Natural killer cell treated with Interleukin-12 subunit alpha and Interleukin-12 subunit beta and Interleukin-15 and Interleukin-18, amount 100 ng/mL, for 72 hours (primary cell): ENCODE measurements at regions not wholly inside any gene's neighbourhood (a gene's known extent, or its start where the extent isn't known, plus 50 kb on each side); places are given as distances from the start of the nearest gene placed in this dataset.
A peak's percentile ranks its signal among the peaks of the same experiment; 100 is the strongest.

ENCODE experiments used
- ATAC-seq, 2 donors: fragments of 150-1000 bp; cut with Tn5 transposase in 1 of 2; sonication (Bioruptor Pico), chemical (Tn5 transposase) in 1 of 2; 2 replicates each; pipeline ENCODE4 v1.10.0; 2021
- DNase-seq: peaks from one replicate; pipeline ENCODE4 v3.0.0; 2022; ENCODE audit warnings: low spot score
- H3K27ac Mint-ChIP-seq, 2 donors: 1 replicate in 1 of 2; 2 replicates in 1 of 2; pipeline ENCODE4 v1.8.0; 2022; ENCODE audit warnings: mixed read lengths in 2 of 2, mild to moderate bottlenecking in 1 of 2, moderate library complexity in 1 of 2
- H3K27me3 Mint-ChIP-seq, 2 donors: 1 replicate in 1 of 2; 2 replicates in 1 of 2; pipeline ENCODE4 v1.8.0; 2022; ENCODE audit warnings: mixed read lengths in 2 of 2
- H3K36me3 Mint-ChIP-seq: one replicate; pipeline ENCODE4 v1.8.0; 2022; ENCODE audit warnings: mixed read lengths
- H3K4me1 Mint-ChIP-seq, 2 donors: 1 replicate in 1 of 2; 2 replicates in 1 of 2; pipeline ENCODE4 v1.8.0; 2022; ENCODE audit warnings: low read depth in 2 of 2, mixed read lengths in 2 of 2, mild to moderate bottlenecking in 1 of 2
- H3K4me3 Mint-ChIP-seq: one replicate; pipeline ENCODE4 v1.8.0; 2022; ENCODE audit warnings: mixed read lengths
- H3K9me3 Mint-ChIP-seq: 2 replicates; pipeline ENCODE4 v1.8.0; 2022; ENCODE audit warnings: mixed read lengths

DNA sequence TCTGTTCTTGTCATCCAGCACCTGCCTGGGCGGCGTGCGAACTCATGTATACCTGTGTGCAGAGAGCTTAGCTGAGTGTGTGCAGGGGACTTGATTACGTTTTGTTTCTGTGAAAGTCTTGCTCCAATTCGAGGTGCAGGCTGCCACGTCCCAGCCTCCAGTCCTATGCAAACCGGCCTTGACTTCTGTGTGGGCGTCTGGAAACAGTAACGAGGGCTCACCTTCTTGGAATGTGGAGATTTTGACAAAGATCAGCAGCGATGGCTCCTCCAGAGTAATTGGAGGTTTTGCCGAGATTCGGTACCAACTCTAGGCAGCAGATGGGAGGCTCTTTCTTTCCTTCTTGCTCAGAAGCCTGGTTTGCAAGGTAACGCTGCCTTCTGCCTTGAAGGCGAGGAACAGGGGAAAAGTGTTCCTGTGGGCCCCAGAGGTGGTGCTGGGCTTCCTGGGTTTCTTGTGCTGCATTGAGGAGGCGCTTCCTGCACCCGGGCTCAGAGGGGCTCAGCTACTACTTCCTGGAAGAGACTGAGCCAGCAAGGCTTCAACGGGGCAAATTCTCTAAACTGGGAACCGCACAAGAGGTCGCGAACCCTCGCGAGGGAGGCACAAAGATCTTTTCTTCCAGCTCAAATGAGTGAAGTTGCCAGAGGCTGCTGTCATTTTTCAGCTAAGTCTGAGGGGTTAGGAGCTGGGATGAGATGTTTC is 249.0 kb downstream of the AACS start:
- Mint-ChIP-seq H3K4me1 (no peaks in the 10 kb centered on the region), H3K27me3 (peaks cover 7 to 13% of the 10 kb centered on the region in 2 donors), H3K27ac (no peak overlapping the region), H3K36me3 (no peaks in the 10 kb centered on the region), H3K9me3 (no peaks in the 10 kb centered on the region), H3K4me3 (no peak overlapping the region)
- DNase-seq (no peak), ATAC-seq (no peak)

DNA sequence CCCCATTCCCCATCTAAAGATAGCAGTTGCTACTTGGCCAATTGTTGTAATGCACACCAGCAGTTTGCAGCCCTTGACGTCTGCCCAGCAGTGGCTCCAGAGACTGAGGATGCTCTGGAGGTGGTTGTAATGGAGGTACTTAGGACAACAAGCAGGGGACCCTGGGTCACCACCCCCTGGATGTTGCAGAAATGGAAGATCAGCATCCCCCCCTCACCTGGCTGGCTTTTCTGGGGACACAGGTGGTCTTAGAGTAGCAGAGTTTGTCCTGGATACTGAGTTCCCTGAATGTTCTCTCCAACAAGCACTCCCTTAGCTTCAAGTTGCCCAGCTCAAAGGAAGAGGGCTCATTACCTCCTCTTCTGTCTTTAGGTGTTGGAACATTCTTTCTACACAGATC is 250.5 kb downstream of the AACS start:
- Mint-ChIP-seq H3K27me3 (peaks cover 7 to 13% of the 10 kb centered on the region in 2 donors), H3K4me3 (no peak overlapping the region), H3K9me3 (no peaks in the 10 kb centered on the region), H3K4me1 (no peaks in the 10 kb centered on the region), H3K36me3 (no peaks in the 10 kb centered on the region), H3K27ac (no peak overlapping the region)
- DNase-seq, result no peak
- no peak for ATAC-seq

DNA sequence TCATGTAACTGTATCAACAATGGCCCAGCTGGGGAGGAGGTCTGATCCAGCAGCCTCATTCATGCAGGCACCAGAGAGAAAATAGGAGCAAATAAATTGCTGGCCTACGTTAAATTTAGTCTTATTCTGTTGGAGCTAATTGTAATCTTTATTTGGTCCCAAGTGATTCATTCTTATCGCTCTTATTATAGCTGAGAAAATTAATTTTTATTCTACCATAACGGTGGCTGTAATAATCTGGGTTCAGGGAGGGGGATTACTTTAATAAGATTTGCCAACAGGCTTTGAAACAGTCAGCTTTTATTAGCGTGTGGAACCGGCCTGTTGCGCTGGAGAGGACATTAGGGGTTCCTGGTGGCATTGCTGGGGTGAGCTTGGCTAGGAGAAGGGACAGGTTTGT is 254.9 kb downstream of the AACS start:
- no peaks in the 10 kb centered on the region for H3K4me1 Mint-ChIP-seq
- H3K36me3 Mint-ChIP-seq, result no peaks in the 10 kb centered on the region
- peaks cover 5 to 7% of the 10 kb centered on the region in 2 donors for H3K27me3 Mint-ChIP-seq
- no peak for DNase-seq
- H3K27ac Mint-ChIP-seq, result no peak overlapping the region
- H3K4me3 Mint-ChIP-seq, result no peak overlapping the region
- H3K9me3 Mint-ChIP-seq, result no peaks in the 10 kb centered on the region
- no peak for ATAC-seq

DNA sequence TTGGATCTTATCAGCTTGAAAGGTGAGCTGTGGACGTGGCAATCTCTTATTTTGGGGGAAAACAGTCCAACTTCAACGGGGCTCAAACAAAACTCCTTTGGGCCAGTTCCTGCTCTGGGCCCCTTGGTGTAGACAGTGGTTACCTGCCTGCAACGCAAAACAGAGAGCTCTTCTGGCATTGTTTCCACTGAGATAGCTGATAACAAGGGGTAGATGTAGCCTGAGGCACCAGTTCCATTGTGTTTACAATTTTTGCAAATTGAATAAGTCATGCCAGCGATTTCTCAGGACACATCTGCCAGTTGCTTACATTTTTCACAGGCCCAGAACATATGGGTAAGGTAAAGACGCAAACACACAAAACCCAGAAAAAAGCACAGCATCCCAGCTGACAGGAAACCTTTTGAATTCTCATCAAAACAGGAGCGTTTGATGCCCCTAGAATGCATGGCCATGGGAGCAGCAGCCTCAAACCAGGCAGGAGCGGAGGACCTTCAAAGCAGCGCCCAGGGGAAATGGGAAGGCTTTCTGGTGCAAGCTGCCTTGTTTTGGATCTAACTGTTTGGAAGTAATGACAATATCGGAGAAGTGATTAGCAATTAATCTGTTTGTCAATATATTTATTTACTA is 259.7 kb downstream of the AACS start:
- Mint-ChIP-seq H3K27ac (no peak overlapping the region), H3K4me3 (no peak overlapping the region), H3K9me3 (no peaks in the 10 kb centered on the region), H3K4me1 (no peaks in the 10 kb centered on the region), H3K36me3 (no peaks in the 10 kb centered on the region), H3K27me3 (peaks cover 22 to 27% of the 10 kb centered on the region in 2 donors)
- ATAC-seq, result no peak
- no peak for DNase-seq

DNA sequence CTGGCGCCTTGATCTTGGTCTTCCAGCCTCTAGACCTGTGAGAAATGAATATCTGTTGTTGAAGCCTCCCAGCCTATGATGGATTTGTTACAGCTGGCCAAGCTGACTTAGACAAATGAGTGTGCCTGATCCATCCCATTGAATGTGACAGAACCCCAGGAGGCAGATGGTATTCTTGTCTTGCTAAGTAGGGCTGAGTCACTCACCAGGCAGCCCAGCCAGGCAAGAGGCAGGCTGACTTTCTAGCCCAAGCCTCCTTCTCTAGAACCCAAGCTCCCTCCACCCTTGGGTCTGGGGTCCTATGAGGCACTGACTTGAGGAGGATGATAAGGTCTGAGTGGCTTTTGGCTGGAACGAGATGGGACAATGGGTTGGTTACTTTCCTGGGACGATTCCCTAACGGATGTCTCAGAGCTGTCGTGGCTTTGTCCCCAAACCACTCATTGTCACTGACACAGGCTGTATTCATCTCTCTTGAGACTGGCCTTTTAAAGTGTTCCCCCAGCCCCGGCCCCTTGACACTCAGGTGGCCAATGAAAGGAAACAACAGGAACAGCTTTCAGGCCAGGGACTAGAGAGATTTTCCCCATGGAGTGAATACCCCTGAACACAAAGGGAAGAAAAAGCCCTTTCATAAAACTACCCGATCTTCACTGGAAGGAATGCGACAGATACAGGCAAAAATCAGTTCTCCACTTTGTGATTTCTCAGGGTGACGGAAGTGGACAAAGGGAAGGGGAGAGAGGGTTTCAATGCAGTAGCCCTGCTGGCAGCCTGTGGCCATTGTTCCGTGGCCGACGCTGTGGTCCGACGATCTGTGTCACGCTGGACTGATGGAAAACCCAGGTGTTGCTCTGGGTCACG is 264.2 kb downstream of the AACS start:
- Mint-ChIP-seq H3K9me3 (no peaks in the 10 kb centered on the region), H3K36me3 (no peaks in the 10 kb centered on the region), H3K4me1 (no peaks in the 10 kb centered on the region), H3K27me3 (peaks cover 33 to 46% of the 10 kb centered on the region in 2 donors), H3K27ac (no peak overlapping the region), H3K4me3 (no peak overlapping the region)
- ATAC-seq (no peak), DNase-seq (no peak)

DNA sequence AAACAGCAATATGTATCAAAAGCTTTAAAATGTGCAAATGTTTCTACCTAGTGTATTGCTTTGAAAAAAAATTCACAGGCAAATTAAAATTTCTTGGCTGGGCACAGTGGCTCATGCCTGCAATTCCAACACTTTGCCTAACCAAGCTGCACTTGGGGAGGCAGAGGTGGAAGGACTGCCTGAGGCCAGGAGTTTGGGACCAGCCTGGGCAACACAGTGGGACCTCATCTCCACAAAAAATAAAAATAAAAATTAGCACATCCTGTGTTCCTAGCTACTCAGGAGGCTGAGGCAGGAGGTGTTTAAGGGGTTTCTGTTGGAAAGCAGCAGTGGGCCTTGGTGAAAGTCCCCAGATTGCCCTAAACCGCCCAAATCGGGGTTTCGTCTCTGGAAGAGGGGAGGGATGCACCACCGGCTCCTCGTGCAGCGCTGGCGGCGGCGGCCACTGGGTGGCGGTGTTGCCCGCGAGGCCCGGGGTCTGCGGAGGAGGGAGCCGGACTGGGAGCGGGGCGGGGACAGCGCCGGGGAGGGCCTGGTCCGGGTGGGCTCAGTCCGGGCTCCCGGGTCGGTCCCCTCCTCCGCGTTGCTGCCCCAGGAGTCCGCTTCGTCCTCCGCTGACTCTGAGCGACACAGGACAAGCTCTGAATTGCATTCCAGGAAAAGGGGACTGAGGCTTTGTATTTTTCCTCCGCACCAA is 265.6 kb downstream of the AACS start:
- no peaks in the 10 kb centered on the region for H3K36me3 Mint-ChIP-seq
- peak; percentile 75 to 78 for ATAC-seq
- H3K27ac Mint-ChIP-seq, result no peak overlapping the region
- no peaks in the 10 kb centered on the region for H3K4me1 Mint-ChIP-seq
- H3K27me3 Mint-ChIP-seq, result peaks cover 38 to 46% of the 10 kb centered on the region in 2 donors
- no peaks in the 10 kb centered on the region for H3K9me3 Mint-ChIP-seq
- DNase-seq, result no peak
- no peak overlapping the region for H3K4me3 Mint-ChIP-seq

DNA sequence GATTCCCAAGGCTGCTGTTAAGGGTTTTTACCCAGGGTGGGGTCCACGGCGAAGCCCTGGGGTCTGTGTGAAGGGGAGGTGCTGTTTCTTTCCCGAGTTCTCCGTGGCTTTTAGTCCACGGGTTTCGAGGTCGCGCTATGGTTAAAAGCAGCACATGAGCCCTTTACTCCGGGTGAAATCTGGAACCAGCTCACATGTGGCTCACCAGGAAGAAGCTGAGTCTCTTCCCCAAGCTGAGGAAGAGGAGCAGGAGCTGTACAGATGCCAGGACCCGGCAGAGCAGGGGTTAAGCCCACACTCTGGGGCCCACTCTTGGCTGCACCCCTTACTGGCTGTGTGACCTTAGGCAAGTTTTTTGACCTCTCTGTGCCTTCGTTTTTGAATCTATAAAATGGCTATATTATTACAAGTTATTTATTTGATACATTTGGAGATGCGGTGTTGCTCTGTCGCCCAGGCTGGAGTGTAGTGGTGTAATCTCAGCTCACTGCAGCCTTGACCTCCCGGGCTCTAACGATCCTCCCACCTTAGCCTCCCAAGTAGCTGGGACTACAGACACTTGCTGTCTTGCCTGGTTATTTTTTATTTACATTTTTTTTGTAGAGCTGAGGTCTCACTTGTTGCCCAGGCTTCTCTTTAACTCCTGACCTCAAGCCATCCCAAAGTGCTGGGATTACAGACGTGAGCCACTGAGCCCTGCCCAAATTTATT is 266.3 kb downstream of the AACS start:
- no peak overlapping the region for H3K27ac Mint-ChIP-seq
- no peaks in the 10 kb centered on the region for H3K9me3 Mint-ChIP-seq
- peaks cover 40 to 46% of the 10 kb centered on the region in 2 donors for H3K27me3 Mint-ChIP-seq
- DNase-seq, result no peak
- no peak for ATAC-seq
- H3K4me1 Mint-ChIP-seq, result no peaks in the 10 kb centered on the region
- no peaks in the 10 kb centered on the region for H3K36me3 Mint-ChIP-seq
- H3K4me3 Mint-ChIP-seq, result no peak overlapping the region

DNA sequence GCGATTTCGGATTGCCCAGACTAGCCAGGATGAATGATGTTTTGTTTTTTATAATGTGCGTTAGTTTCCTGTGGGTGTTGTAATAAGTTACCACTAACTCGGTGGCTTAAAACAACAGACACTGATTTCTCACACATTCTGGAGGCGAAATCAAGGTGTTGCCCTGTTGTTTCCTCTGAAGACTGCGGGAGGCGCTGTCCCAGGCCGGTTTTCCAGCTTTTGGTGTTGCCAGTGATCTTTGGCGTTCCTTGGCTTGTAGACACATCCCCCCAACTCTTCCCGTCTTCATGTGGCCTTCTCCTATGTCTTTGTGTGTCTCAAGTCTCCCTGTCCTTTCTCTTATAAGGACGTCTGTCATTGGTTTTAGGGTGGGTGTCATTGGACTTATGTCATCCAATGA is 267.7 kb downstream of the AACS start:
- Mint-ChIP-seq H3K4me3 (no peak overlapping the region), H3K27me3 (peaks cover 32 to 41% of the 10 kb centered on the region in 2 donors), H3K27ac (no peak overlapping the region), H3K4me1 (no peaks in the 10 kb centered on the region), H3K9me3 (no peaks in the 10 kb centered on the region), H3K36me3 (no peaks in the 10 kb centered on the region)
- no peak for ATAC-seq
- no peak for DNase-seq

DNA sequence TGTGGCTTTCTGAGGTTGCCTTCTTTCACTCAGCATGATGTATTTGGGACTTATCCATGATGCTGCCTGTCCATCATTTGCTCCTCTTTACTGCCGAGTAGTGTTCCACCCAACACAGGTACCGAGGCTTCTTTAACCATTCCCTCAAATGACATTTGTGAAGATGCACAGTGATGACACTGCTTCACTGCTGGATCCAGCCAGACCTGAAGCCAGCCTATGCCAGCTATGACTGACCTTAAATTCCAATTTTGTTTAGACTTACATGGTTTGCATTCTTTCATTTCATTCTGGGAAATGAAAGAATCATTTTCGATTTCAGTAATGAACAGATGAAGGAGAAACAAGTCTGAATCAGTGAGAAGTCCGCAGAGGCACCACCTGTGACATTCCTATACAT is 271.0 kb downstream of the AACS start:
- DNase-seq (no peak), ATAC-seq (no peak)
- H3K36me3 Mint-ChIP-seq, result no peaks in the 10 kb centered on the region
- no peaks in the 10 kb centered on the region for H3K9me3 Mint-ChIP-seq
- H3K27ac Mint-ChIP-seq, result no peak overlapping the region
- no peaks in the 10 kb centered on the region for H3K4me1 Mint-ChIP-seq
- H3K4me3 Mint-ChIP-seq, result no peak overlapping the region
- H3K27me3 Mint-ChIP-seq, result peaks cover 29 to 48% of the 10 kb centered on the region in 2 donors

DNA sequence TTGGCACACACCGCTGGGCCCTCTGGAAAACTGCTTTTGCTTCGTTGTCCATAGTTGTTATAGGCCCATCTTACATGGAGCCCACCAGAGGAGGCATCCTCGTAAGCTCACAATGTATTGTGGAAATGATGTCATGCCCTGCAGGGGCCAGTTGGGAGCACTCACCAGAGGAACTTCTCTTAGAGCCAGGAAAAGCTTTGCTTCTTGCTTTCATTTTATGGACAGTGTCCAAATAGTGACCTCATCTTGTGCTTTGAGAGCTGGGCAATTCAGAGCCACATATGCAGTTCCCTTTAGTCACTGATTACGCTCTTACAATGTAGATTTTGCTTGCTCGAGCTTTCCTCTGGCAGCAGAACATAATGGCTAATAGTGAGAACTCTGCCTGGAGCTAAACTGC is 275.6 kb downstream of the AACS start:
- Mint-ChIP-seq H3K4me3 (no peak overlapping the region), H3K27ac (no peak overlapping the region), H3K36me3 (no peaks in the 10 kb centered on the region), H3K27me3 (peaks cover 25 to 51% of the 10 kb centered on the region in 2 donors), H3K9me3 (no peaks in the 10 kb centered on the region), H3K4me1 (no peaks in the 10 kb centered on the region)
- ATAC-seq (no peak), DNase-seq (no peak)

DNA sequence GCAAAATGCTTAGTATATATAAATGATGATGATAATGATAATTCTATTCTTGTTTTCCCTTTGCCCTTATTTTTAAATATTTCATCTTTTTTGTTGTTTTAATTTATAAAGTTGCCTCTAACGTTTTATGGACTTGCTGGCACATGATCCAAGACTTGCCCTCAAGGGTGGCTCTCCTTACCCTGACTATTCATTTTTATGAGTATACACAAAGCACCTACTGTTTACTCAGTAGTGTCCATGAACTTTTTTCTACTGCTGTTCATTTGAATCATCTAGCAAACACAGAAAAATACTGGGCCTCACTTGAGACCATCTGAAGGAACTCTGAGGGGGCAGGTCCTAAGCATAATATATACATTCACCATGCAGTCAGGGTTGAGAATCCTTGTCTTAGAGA is 276.2 kb downstream of the AACS start:
- no peaks in the 10 kb centered on the region for H3K36me3 Mint-ChIP-seq
- DNase-seq, result no peak
- no peak for ATAC-seq
- H3K4me3 Mint-ChIP-seq, result no peak overlapping the region
- no peaks in the 10 kb centered on the region for H3K4me1 Mint-ChIP-seq
- no peaks in the 10 kb centered on the region for H3K9me3 Mint-ChIP-seq
- H3K27ac Mint-ChIP-seq, result no peak overlapping the region
- H3K27me3 Mint-ChIP-seq, result peaks cover 23 to 51% of the 10 kb centered on the region in 2 donors

DNA sequence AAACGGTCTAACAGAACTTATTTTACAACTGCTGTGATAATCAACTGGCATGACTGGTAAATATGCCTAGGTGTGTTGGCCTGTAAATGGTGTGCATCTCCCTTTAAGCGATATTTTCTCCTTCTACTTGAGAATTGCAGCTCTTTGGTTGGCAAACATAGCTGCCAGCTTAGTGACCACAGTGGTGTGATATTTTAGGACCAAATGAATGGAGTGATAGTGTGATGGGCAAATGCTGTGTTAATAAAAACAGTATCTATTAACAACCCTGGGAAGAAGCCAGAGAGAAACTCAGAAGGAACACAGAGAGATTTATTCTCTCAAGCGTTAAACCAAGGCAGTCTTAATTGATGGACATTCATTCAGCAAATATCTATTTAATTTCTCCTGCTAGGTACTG is 278.4 kb downstream of the AACS start:
- Mint-ChIP-seq H3K9me3 (no peaks in the 10 kb centered on the region), H3K36me3 (no peaks in the 10 kb centered on the region), H3K27me3 (peaks cover 17 to 47% of the 10 kb centered on the region in 2 donors), H3K4me1 (no peaks in the 10 kb centered on the region), H3K4me3 (no peak overlapping the region), H3K27ac (no peak overlapping the region)
- ATAC-seq (no peak), DNase-seq (no peak)

DNA sequence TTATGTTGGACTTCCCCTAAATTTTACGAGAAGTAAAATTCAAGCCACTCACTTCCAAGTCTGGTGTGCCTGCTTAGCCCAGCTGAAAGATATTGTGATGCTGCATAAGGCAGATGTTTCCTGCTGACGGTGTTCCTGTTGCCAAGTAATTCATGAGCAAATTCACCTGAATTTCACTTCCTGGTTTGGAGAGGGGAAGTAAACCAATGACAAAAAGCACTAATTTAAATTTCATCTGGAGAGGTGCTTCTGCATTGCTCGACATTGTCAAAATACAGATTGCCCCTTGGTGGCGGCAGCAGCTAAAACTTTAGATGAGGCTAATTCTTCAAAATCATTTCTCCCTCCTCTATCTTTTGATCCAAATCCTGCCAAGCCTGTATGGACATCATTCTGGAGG is 281.1 kb downstream of the AACS start:
- no peaks in the 10 kb centered on the region for H3K36me3 Mint-ChIP-seq
- ATAC-seq (no peak), DNase-seq (no peak)
- H3K27me3 Mint-ChIP-seq, result peaks cover 15 to 42% of the 10 kb centered on the region in 2 donors
- H3K27ac Mint-ChIP-seq, result no peak overlapping the region
- no peak overlapping the region for H3K4me3 Mint-ChIP-seq
- no peaks in the 10 kb centered on the region for H3K9me3 Mint-ChIP-seq
- no peaks in the 10 kb centered on the region for H3K4me1 Mint-ChIP-seq
